Dedifferentiated amniotic fluid mesenchymal stem cell (primary cell): ENCODE measurements at regions not wholly inside any gene's neighbourhood (a gene's known extent, or its start where the extent isn't known, plus 50 kb on each side); places are given as distances from the start of the nearest gene placed in this dataset.

Experiments used
- DNase-seq: peaks from one replicate; pipeline ENCODE4 v3.0.0-alpha.2; 2016; ENCODE audit errors: extremely low spot score

GRCh38 chr13:63979951-63980350 is 2564.3 kb upstream of the PCDH20 start:
- DNase-seq, result no peak

- no peak for DNase-seq
Observed at GRCh38 chr13:63972328-63972727, 2556.7 kb upstream of the PCDH20 start.

- DNase-seq, result no peak
Observed at GRCh38 chr13:63954683-63955082, 2539.0 kb upstream of the PCDH20 start.

- no peak for DNase-seq
Observed at GRCh38 chr13:63948045-63948444, 2532.4 kb upstream of the PCDH20 start.

GRCh38 chr13:63944911-63945310 is 2529.3 kb upstream of the PCDH20 start:
- no peak for DNase-seq

GRCh38 chr13:63942372-63942771 is 2526.7 kb upstream of the PCDH20 start:
- no peak for DNase-seq

GRCh38 chr13:63938851-63939250 is 2523.2 kb upstream of the PCDH20 start:
- DNase-seq, result no peak

GRCh38 chr13:63910511-63910910 is 2494.9 kb upstream of the PCDH20 start:
- no peak for DNase-seq

GRCh38 chr13:63909726-63910375 is 2494.2 kb upstream of the PCDH20 start:
- no peak for DNase-seq

GRCh38 chr13:63902141-63902540 is 2486.5 kb upstream of the PCDH20 start:
- DNase-seq, result no peak

GRCh38 chr13:63901630-63902029 is 2486.0 kb upstream of the PCDH20 start:
- DNase-seq, result no peak

GRCh38 chr13:63900406-63900805 is 2484.8 kb upstream of the PCDH20 start:
- no peak for DNase-seq

- no peak for DNase-seq
Observed at GRCh38 chr13:63896321-63896720, 2480.7 kb upstream of the PCDH20 start.

- DNase-seq, result no peak
Observed at GRCh38 chr13:63882052-63882451, 2466.4 kb upstream of the PCDH20 start.

- no peak for DNase-seq
Observed at GRCh38 chr13:63880705-63881104, 2465.1 kb upstream of the PCDH20 start.

- DNase-seq, result no peak
Observed at GRCh38 chr13:63873936-63874335, 2458.3 kb upstream of the PCDH20 start.

- no peak for DNase-seq
Observed at GRCh38 chr13:63864171-63864902, 2448.7 kb upstream of the PCDH20 start.

GRCh38 chr13:63855457-63856118 is 2439.9 kb upstream of the PCDH20 start:
- no peak for DNase-seq

- DNase-seq, result no peak
Observed at GRCh38 chr13:63853816-63854215, 2438.2 kb upstream of the PCDH20 start.

GRCh38 chr13:63851526-63851925 is 2435.9 kb upstream of the PCDH20 start:
- DNase-seq, result no peak

- DNase-seq, result no peak
Observed at GRCh38 chr13:63843766-63844699, 2428.4 kb upstream of the PCDH20 start.

GRCh38 chr13:63842102-63842501 is 2426.5 kb upstream of the PCDH20 start:
- no peak for DNase-seq
